ENCODE measurements at regions not wholly inside any gene's neighbourhood (a gene's known extent, or its start where the extent isn't known, plus 50 kb on each side); places are given as distances from the start of the nearest gene placed in this dataset.
"Not testable (repeated sequence)": the region's sequence is repeated elsewhere in the genome, so short reads cannot be mapped to it uniquely, and the experiment has no call there.

- no peak for DNase-seq (ENCODE audit: low spot score)
These were observed 55.2 kb downstream of the RPL22L1 start for GRCh38 chr3:170814822-170815221.

DNA sequence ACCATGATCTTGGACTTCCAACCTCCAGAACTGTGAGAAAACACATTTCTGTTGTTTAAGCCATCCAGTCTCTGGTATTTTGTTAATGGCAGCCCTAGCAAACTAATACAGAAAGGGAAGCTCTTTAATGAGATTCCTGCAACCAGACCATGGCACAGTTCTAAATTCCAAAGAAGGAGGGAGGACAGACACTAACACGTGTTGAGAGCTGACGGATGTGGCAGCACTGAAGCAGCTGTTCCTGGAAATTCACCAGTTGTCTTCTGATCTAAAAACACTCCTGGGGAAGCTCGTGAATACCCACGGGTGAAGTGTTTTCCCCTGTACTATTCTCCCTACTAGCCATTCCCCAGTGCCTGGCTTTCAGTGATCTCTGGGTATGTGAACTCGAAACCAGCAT, 56.7 kb downstream of the RPL22L1 start:
- no peak for DNase-seq (ENCODE audit: low spot score)

DNA sequence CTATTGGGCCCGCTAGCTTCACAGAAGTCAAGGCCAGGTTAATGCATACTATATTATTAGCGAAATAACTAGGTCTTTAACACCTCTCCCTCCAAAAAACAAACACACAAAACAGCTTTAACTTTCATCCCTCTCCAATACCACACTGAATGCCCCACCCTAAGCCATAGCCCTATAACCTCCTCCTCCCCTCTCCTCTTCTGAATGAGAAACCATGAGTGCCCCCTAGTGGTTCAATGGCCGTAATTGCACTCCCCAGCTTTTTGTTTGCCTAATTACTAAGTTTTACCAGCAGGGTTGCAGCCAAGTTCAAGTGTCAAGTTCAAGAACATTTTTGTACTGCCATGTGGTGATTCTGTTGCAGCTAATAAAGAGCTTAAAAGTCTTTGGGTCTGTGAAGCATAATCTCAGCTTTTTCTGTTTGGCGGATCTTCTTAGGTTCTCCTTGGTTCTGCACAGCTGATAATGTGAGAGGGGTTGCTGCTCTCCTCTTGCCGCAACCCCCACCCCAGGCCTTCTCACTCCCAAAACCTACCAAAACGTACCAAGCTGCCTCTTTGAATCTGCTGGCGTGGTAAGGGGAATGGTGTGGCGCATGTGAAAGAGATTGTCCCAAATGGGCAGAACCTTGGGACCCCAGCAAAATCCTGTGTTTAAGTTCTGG, 57.9 kb downstream of the RPL22L1 start:
- DNase-seq (ENCODE audit: low spot score): peak; percentile 88

DNA sequence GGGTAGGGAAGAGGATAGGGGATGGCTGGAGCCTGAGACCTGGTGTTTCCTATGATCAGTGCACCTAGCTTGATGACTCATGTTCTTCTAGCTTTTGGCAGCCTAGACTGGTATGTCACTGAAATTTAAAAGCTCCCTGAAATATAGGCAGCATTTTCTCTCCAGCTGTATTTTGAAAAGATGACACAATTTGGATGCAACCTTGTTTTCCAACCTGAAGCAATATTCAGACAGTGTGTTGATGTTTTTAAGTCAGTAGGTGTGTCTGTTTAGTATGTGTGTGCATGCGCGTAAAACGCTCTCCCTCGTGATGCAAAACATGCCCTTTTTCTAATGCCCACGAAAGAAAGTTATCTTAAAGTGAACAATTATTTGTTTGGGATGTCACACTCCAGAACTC, 58.5 kb downstream of the RPL22L1 start:
- DNase-seq (ENCODE audit: low spot score): peak; percentile 75

- DNase-seq (ENCODE audit: low spot score): peak; percentile 60
These were observed 60.0 kb downstream of the RPL22L1 start for GRCh38 chr3:170809975-170810357.

DNA sequence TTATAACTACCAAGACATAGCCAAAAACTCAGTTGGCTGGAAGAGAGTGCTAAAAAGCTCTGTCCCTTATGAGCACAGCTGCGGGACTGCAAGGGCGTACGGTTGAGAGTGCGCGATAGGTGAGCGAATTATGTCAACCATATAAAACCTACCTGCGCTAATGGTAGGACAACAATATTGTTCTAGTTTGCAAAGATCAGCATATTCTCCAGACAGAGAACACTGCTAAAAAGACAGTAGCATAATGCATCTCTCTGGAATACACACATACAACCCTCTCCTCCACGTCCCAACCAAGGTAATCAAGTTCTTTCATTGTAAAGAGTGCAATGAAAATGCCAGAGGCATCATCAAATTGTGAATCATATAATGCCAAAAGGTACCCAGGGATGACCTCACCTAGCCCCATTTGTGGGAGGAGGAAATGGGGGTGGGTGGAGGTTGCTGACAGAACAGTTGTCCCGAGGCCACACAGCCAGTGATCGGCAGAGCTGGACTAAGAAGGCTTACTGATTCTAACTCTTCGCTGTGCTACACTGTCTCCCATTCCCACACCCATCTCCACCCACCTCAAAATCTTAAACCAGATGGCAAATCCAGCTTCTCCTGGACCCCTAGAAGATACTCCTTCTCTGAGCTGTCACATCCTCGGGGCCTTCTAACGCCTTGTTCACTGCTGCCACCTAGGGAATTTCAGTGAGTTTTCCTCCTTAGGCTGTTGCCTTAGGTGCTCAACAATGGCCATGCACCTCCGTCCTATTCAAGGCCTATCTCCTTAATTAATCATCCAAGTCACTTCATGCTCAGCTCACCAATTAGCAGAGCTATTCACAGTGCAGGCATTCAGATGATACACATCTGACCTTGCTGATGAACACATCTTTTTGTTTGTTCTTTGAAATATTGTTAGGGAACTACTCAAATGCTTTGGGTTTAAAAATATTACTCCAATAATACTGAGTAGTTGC, 60.7 kb downstream of the RPL22L1 start:
- DNase-seq (ENCODE audit: low spot score): peak; percentile 87

- DNase-seq (ENCODE audit: low spot score): no peak
These were observed 62.0 kb downstream of the RPL22L1 start for GRCh38 chr3:170808041-170808440.

DNA sequence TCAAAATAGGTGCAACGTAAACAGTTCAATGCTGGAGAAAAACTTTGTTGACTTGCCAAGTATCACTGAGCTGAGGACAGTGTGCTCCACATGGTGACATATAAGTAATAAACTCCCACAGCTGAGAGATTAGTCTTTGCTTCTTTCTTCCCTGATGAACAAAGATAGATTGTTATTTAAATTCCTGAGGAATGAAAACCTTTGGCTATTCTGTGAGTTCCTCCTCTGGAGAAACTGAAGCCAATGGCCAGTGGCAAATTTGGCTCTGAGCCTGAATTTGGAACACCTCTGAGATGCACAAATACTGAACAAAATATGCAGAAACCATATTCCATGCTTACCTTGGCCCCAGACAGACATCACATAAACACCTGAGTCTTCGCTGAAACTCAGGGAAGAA, 63.3 kb downstream of the RPL22L1 start:
- no peak for DNase-seq (ENCODE audit: low spot score)

GRCh38 chr3:170806141-170806540, 63.9 kb downstream of the RPL22L1 start:
- DNase-seq (ENCODE audit: low spot score): no peak

DNA sequence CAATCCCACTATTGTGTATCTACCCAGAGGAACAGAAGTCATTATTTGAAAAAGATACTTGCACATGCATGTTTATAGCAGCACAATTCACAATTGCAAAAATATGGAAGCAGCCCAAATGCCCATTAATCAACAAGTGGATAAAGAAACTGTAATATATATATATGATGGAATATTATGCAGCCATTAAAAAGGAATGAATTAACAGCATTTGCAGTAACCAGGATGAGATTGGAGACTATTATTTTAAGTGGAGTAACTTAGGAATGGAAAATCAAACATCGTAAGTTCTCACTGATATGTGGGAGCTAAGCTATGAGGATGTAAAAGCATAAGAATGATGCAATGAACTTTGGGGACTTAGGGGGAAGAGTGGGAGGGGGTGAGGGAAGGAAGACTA, 64.7 kb downstream of the RPL22L1 start:
- not testable (repeated sequence) for DNase-seq (ENCODE audit: low spot score)

DNA sequence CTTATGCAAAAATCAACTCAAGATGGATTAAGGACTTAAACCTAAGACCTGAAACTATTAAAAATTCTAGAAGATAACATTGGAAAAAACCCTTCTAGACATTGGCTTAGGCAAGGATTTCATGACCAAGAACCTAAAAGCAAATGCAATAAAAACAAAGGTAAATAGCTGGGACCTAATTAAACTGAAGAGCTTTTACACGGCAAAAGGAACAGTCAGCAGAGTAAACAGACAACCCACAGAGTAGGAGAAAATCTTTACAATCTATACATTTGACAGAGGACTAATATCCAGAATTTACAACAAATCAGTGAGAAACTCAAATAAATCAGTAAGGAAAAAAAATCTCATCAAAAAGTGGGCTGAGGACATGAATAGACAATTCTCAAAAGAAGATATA, 65.4 kb downstream of the RPL22L1 start:
- DNase-seq (ENCODE audit: low spot score): not testable (repeated sequence)

DNA sequence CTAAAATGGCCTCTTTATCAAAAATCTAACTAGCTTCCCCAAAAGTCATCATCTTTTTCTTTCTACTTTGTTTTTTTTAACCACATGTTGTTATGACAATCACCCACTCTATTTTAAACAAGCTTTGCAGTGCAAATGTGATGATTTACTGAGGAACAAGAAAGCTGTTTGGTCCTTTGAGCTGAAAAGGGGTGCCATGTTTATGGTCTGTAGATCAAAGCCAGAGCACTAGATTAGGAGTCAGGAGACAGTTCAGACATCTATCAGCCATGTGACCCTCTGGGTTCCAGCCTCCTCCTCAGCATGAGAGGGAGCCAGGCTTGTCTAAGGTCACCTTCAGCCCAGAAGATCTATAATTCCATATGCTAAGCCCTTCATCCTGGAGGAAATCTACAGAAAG, 65.9 kb downstream of the RPL22L1 start:
- no peak for DNase-seq (ENCODE audit: low spot score)

DNA sequence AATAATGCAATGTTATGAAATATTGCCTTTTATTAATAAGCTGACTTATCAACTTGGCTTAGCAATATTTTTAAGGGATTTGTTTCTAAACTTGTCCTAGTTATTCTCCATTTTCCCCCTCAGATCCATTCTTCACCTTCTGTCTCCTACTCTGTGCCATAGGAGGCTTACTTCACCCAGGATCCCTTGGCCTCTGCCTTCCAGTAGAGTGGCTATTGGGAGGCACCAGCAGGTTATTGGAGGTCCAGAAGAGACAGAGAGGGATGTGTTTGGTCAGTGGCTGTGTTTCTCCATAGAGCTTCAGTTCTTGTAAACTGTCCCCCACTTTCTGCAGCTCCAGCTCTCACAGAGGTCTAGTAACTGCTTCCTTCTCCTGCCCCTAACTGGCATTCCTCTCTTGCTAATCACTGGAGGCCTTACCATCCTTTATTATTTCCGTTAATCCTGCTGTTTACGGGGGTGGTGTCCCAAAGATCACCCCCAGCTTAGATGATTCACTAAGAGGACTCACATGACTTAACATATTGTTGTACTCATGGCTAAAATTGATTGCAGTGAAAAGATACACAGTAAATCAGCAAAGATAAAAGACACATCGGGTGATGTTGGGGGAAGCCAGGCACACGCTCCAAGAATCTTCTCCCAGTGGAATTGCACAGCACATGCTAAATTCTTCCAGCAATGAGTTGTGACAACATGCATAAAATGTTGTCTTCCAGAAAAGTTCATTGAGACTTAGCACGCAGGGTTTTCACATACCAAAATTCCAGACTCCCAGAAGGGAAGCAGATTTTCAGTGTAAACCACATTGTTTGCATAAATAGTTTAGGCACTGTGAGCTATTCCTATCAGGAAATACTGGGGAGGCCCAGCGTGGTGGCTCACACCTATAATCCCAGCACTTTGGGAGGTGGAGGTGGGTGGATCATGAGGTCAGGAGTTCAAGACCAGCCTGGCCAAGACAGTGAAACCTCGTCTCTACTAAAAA, 67.5 kb downstream of the RPL22L1 start:
- DNase-seq (ENCODE audit: low spot score): peak; percentile 96

DNA sequence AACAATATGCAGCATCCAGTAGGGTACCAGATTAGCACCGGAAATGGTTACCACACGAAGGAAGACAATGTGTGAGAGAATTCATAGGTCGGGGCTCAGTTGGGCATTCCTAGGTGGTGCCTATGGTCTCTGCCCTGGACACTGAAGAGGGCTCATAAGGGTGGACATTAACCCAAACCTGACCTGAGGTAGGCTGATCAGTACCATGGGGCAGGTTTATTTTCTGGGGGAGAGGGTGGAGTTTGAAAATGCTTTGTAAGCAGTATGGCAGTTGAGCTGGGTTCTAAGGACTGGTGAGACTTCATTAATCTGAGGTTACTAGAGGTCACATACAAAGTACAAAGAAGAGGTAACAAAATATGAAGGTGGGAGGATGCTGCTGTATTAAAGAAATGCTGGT, 68.4 kb downstream of the RPL22L1 start:
- DNase-seq (ENCODE audit: low spot score): no peak

- not testable (repeated sequence) for DNase-seq (ENCODE audit: low spot score)
These were observed 69.7 kb downstream of the RPL22L1 start for GRCh38 chr3:170800275-170800674.

GRCh38 chr3:170799009-170799408, 71.0 kb downstream of the RPL22L1 start:
- no peak for DNase-seq (ENCODE audit: low spot score)

DNA sequence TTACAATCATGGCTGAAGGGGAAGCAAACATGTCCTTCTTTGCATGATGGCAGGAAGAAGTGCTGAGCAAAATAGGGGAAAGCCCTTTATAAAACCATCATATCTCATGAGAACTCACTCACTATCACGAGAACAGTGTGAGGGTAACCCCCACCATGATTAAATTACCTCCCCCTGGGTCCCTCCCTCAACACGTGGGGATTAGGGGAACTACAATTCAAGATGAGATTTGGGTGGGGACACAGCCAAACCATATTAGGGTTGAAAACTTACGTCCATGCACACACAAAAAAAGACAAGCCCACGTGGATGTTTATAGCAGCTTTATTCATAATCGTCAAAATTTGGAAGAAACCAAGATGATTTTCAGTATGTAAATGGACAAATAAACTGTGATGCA, 72.3 kb downstream of the RPL22L1 start:
- no peak for DNase-seq (ENCODE audit: low spot score)

- no peak for DNase-seq (ENCODE audit: low spot score)
These were observed 77.5 kb downstream of the RPL22L1 start for GRCh38 chr3:170792471-170792870.

DNA sequence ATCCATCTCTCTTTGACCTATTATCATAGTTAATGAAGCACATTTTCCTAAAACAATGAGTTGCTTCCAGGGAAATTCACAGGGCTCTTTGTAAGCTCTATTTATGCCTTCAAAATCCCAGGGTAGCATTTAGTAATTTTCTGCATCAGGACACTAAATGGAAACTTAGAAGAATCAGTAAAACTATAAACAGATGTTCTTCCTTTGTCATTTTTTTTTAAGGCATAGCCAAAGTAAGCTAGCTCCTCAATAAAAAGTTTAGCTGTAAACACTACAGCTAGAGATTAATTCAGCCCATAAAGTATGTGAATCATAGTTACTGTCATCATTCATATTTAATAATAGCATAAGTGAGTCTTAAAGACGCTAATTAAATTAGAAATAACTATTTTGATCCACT, 79.3 kb downstream of the RPL22L1 start:
- no peak for DNase-seq (ENCODE audit: low spot score)

DNA sequence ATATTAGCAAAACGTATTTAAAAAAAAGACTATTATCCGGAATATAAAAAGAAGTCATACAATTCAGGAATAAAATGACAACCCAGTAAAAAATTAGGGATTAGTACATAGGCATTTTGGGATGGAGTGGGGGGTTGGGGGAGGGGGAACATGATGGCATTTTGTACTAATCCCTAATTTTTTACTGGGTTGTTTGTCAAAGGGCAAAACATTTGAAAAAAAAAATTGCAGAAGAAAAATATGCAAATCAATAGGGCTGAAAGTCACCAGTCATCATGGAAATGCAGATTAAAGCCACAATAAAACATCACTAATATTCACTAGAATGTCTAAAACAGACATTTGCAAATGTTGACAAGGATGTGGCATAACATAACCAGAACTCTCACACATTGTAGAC, 82.5 kb downstream of the RPL22L1 start:
- no peak for DNase-seq (ENCODE audit: low spot score)

DNA sequence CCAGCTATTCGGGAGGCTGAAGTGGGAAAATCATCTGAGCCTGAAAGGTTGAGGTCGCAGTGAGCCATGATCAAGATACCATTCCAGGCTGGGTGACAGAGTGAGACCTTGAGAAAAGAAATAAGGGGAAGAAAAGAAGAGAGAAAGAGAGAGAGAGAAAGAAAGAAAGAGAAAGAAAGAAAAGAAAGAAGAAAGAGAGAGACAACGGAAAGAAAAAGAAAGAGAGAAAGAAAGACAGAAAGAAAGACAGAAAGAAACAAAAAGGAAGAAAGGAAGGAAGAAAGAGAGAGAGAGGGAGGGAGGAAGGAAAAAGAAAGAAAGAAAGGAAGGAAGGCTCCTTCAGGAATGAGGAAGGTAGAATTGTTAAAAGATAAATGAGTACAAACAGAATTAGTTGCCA, 84.5 kb downstream of the RPL22L1 start:
- DNase-seq (ENCODE audit: low spot score): no peak

- no peak for DNase-seq (ENCODE audit: low spot score)
These were observed 85.6 kb downstream of the RPL22L1 start for GRCh38 chr3:170784406-170784805.

Data from A172 (cell line).